Inferior parietal cortex (tissue), 1 donor: ENCODE measurements at regions not wholly inside any gene's neighbourhood (a gene's known extent, or its start where the extent isn't known, plus 50 kb on each side); places are given as distances from the start of the nearest gene placed in this dataset.
"Not testable (repeated sequence)": the region's sequence is repeated elsewhere in the genome, so short reads cannot be mapped to it uniquely, and the experiment has no call there.

Experiments used
- DNase-seq: peaks from one replicate; pipeline ENCODE4 v3.0.0-alpha.2; 2016; ENCODE audit errors: extremely low spot score

DNA sequence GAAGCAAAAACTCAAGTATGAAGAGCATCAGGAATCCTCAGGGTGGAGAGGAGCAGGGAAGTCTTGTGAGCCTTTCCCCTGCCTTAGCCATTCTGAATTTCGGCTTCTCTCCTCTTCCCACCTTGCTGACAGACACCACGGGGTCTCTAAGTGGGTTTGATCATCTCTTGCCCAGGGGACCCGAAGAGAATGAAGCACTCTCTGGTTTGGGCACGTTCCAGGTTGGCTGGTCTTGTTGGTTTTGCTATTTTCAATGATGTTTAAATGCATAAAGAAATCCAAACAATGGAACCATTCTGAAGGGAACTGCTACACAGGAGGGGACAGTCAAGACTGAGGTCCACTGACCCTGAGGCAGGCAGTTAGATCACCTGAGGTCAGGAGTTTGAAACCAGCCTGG is 131.7 kb downstream of the PXDC1 start:
- DNase-seq = no peak

DNA sequence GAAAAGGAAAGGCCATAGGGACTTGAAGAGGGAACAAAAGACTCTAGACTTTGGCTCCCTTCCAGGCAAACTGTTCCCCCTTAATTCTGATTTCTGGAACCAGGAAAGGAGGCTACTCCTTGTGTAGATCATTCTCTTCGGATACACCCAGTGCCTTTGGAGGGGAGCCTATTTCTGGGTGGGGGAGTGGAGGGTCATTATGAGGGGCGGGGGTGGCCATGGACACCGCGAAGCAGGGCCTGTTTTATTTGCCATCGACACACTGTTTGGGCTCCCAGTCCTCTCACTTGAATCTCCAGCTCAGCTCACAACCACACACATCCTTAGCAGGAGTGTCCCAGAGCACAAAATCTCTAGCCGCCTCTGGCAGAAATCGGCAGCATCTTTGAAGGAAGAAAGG is 132.3 kb downstream of the PXDC1 start:
- no peak for DNase-seq

DNA sequence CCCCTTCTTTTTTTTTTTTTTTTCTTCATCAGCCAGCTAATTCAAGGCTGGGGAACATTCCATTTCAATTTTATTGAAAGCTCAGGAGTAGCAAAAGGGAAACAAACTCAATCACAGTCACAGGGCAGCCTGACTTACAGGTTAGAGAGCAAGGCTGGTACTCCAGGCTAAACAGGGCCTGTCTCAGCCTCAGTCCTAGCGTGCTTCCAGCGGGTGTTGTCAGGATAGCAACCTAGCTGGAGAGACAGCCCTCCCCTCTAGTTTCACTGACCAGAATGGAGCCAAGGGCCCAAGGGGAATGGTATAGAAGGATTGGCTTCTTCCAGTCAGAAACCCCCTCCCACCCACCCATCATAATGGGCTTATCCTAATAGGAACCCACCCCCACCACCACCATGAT is 132.9 kb downstream of the PXDC1 start:
- DNase-seq = no peak

DNA sequence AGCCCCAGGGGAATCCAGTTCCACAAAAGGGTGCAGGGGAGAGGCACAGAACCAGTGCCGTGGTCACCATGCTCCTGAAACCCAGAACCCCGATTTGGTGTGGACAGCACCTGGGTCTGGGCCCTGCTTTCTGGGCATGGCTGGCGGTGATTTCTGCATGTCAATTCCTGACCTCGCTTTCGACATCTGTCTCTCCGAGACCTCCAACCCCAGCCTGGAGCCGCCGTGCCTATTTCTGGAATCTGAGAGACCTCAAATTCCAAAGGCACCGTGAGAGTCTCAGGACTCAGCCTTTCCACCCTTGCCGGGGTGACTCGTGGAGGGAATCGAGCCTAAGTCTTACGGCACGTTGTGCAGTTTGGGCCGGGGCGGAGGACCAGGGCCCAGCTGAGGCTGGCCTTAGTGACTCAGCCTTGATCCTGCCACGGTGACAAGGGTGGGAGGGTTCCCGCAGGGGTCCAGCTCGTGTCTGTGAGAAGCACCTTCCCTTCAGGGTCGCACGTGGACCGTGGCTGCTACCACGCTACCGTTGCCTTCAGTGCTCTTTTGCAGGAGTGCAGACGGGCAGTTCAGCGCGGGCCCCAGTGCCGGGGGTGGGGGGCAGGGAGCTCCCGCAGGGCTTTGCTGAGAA is 133.7 kb downstream of the PXDC1 start:
- DNase-seq = no peak

DNA sequence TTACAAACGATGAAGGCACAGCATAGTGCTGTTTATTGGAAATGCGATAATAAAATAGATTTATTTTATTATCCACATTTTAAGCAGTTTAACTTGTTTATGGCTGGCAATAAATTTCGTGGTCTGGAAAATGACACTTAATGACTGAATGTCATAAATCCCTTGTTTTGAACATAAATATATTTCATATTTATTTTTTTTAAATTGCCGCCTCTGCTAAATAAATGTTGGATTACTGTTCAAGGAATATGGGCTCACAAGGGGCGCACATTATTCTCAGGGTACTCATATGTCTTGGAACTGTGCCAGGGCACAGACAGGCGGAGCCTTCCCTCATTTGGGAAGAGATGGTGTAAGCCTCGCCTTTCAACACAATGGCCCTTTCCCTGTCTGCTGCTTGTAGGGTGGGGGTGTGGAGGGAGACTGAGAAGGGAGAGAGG is 134.3 kb downstream of the PXDC1 start:
- DNase-seq = no peak

DNA sequence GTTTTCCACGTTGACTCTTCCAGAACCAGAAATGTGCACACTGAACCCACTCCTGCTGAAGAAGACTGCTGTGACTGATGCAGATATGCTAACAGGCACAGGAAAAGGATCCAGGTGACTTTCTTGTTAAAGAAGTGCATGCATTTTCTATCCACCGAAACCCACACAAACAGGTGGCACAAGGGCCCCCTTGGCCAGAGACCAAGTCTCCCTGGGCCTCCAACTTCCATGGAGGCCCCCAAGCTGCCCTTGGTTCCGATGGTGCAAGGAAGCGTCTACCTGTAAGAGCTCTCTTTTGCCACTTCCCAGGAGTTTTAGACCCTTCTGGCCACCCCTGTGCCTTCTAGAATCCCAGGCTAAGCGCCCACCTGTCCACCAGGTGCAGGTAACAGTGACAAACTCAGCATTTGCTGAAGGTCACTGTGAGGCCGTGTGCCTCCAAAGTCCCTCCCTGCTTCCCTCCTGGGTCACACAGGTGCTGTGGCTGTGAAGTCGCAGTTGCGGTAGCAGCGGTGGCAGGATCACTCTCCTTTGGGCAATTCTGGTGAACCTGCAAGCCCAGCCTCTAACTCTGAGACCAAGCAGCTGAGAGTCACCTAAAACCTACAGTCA is 134.8 kb downstream of the PXDC1 start:
- no peak for DNase-seq

DNA sequence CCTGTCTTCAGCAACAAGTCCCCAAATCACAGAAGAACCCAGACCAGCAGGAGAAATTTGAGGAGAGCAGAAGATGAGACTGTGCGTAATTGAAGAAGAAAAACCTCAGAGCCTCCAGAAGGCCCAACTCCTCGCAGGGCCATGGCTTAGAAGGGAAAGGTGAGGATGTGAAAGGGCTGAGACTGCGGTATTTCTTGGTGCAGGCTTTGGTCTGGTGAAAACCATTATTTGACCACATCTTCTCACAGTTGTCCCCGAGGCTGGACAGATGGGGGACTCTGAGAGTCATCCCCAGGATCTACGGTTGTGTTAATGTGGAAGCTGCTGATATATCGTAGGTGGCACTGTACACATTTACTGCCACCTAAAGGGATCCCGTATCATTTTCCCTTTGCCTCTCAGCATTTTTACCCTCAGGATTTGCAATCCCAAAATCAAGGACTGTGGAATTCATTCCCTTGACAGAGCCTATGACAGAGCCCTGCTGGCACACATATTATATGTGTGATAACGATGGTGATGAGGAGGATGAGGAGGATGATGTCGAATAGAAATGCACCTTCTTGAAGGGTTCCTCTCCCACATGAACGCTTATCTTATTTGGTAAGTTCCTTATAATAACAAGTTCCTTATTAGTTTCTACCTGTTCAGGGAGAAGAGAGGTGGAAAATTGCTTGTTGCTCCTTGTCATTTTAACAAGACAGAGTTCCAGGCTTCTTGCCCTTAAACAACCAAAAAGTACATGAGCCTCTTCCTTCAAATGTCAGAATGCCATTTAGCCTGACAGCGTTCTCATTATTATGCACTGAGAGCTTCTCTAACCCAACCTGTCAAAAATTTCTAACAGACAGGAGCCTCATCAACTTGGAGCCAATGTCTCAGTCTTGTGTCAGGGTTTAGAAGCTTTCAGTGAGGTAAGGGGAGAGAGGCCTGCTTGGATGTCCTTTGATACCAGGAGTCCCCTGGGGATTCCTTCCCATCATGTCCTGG is 135.8 kb downstream of the PXDC1 start:
- DNase-seq = no peak

DNA sequence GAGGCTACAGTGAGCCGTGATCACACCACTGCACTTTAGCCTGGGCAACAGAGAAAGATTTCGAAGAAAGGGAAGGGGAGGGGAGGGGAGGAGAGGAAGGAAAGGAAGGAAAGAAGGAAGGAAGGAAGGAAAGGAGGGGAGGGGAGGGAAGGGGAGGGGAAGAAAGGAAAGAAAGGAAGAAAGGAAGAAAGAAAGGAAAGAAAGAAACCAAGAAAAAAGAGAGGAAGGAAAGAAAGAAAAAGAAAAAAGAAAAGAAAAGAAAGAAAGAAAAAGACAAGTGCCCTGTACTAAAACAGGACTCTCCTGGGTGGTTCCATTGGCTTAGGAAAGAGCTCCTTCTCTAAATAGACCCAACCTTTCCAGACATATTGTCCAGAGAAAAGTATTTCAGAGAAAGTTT is 136.6 kb downstream of the PXDC1 start:
- DNase-seq = no peak

DNA sequence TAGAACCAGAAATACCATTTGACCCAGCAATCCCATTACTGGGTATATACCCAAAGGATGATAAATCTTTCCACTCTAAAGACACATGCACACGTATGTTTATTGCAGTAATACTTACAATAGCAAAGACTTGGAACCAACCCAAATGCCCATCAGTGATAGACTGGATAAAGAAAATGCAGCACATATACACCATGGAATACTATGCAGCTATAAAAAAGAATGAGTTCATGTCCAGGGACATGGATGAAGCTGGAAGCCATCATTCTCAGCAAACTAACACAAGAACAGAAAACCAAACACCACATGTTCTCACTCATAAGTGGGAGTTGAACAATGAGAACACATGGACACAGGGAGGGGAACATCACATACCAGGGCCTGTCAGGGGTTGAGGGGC is 137.9 kb downstream of the PXDC1 start:
- DNase-seq = not testable (repeated sequence)

DNA sequence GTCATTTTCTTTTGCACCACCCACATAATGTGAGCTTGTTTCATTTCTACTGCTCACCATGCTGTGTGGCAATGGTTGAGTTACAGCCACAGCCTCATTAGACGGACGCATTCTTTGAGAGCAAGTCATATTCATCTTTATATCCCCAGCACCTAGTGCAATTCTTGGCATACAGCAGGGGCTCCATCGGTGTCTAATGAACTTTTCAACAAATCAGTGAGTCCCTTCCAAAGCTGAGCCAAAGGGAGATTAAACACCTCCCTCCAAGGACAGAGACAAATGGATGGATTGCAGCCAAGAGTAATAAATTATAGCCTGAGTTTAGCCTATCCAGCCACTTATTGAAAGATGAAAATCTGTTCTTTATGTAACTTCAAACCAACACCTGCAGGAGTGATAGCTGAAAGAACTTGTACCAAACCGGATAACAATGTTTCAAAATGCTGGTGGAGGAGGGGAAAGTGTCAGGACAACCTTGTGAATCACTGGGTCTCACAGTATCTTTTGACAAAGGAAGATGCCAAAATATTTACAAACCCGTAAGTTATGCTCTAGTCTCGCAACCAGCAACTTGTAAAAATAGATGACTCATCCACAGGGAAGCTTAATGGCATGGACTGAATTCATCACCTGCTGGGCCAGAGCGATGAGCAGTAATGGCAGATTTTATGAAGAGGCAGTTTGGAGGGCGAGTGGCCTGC is 139.0 kb downstream of the PXDC1 start:
- no peak for DNase-seq

DNA sequence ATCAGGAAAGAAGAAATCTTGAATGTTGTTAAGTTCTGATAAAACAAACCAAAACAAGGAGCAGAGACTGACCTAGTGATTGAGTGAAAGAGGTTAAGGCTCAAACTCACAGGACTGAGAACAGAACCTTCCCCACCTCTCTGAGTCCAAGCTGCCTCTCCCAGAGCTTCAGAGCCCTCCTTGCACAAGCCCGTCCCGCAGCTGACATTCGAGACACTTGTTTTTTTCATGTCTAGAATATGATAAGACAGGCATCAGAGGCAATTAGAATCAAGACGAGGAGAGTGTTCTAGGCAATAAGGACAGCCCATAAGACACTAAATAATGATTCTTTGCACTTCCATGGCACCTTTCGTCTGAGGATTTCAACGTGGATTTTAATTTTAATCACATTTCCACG is 140.6 kb downstream of the PXDC1 start:
- DNase-seq = no peak

DNA sequence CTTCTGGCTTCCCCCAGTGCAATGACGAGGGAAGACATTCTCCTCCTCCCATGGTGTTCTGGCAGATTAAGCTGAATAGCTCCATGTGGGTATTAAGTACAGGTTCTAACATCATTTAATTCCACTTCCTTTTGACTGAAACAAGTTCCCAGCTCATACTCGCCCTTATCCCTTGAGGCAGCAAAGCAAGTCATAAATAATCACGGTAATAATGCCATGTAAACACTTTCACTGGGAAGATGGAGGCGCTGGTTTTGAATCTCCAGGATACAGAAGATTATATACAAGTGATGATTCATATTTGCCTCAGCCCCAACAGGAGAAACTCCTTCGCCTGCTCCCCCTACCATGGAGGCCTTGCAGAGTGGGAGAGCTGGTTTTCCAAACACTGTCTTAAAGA is 141.3 kb downstream of the PXDC1 start:
- DNase-seq = no peak

DNA sequence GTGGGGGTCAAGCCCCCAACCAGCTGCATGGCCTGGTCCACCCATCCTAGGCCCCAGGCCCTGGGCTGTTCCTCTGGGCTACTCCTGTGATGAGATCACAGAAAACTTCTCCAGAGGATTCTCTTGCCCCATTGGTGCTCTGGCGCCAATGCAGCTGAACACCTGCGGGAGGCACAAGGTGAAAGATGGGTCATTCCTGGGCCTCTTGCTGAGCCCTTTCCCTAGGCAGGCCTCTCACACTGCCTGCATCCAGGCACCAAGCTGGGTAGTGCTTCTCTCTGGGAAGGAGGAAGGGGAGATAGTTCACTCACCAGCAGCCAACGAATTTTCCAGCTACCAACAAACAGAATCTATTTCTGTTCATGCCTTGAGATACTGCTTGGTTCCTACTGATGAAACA is 142.1 kb downstream of the PXDC1 start:
- no peak for DNase-seq

DNA sequence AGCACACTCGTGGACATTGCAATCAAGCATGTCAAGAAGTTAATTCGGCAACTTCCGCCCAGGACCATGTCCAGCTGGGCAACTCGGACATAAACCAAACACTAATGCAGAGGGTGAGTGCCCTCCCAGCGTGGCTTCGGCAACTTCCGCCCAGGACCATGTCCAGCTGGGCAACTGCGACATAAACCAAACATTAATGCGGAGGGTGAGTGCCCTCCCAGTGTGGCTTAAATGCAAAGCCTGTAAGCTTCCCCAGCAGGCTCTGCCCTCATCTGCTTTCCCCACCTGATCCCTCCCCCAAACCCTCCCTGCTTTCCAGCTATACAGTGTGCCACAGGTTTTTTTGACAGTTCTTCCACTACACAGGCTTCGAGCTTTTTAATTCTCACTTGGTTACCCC is 143.4 kb downstream of the PXDC1 start:
- DNase-seq = no peak

DNA sequence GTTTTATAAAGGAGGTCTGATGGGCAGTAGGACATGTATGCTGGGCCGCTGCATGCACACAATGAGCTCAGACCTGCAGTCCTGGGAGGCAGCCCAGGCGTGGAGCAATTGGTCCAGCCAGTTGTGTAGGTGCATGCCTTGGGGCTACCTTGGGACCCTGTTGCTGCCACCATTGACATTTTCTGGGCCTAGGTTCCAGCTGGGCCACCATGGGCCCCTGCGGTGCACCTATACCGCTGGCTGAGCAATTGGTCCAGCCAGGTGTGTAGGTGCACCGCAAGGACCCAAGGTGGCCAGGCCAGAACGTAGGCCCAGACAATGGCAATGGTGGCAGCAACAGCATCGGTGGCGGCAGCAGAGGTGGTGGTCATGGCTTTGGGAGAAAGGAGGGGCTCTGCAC is 143.9 kb downstream of the PXDC1 start:
- no peak for DNase-seq

DNA sequence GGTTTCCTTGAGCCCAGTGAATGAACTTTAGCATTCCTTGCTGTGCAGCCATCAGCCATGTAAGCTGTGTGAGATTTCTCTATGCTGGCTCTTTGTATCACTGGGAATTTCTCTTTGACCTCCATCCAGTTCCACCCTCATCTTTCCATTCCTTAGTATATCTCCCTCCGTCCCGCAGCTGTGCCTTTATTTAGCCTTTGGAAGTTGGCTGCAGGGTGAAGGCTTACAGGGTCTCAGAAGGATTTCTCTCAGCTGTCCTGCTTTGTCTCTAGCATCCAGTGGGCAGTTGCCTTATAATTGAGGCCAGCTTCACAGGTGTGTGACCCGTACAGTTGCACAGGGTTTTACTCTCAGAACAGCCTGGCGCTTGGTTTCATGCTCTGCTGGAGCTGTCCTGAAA is 144.3 kb downstream of the PXDC1 start:
- no peak for DNase-seq

DNA sequence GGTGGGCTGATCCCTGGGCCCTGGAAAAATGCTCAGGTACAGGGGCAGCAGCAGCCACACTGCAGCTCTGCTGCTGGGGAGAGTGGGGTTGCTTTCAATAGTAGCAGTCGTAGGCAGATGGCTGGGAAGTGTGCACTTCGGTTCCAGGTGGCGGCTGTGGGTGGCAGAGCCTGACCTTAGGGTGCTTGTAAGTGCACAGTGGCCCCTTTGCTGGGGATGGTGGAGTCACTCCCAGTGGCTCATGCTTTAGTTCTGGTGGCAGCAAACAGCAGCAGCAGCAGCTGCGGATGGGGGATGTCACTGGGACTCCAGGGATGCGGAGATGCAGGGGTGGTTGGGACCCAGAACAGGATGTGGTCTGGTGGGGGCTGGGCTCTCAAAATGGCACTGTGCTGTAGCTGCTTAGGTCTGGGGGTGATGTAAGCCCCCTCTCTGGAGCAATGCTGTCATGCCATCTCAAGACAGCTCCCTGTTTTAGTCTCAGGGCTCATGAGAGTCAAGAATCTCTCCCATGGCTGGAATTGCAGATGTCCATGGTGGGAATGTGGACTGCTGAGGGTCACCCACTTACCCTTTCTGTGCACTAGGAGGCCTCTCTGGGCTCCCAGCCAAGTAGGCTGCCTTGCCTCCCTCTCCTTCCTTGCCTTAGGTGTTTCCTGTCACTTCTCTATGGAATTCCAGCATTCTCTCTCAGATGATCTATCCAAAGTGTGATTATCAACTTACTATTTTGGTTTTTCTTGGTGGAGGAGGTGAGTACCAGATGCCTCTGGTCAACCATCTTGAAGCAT is 146.7 kb upstream of the SLC22A23 start:
- DNase-seq = no peak

DNA sequence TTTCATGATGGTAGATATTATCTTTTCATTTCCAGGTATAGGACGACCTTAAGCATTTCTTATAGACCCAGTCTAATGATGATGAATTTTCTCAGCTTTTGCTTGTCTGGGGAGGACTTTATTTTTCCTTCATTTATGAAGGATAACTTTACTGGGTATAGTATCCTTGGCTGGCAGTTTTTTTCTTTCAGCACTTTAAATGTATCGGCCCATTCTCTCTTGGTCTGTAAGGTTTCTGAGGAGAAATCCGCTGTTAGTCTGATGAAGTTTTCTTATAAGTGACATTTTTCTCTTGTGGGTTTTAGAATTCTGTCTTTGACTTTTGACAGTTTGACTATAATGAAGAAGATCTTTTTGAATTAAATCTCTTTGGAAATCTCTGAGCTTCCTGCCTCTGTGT is 144.7 kb upstream of the SLC22A23 start:
- DNase-seq = no peak

DNA sequence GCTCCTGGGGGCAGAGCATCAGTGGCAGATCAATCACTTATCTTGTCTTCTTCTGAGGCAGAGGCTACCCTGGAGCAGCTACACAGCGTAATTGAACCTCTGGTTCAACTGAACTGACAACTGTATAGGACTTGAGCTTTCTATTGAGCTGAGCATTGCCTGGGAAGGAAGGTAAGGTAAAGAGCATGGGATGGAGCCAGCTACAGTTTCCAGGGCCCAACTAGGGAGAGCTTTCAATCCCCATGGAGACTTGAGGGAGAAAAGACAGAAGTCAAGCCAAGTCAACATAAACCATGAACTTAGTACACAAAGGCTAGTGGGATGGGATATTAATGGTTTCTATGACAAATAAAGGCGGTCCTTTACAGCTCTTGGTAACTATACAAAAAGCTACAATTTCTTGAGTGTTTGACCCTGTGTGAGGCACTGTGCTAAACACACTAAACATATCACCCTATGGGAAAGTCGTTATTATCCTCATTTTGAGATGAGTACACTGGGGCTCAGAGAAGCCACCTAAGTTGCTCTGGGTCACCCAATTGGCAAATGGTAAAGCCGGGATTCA is 140.7 kb upstream of the SLC22A23 start:
- DNase-seq = no peak

DNA sequence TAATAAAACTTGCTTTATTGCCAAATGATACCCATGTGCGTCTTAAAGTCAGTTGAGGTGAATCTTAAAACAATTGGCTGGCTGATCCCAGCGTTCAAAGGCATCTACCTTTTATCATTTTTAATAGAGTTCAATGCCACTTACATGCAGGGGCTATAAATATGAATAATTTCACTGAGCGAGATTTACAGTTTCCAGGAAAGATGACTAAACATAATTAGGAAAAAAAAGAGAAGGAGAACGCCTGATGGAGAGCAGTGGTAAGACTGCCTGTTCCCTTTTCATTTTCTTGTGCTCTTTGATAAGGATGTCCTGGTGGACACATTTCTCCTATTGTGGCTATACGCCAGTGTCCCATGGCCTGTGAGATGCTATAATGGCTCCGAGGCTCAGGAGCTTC is 139.9 kb upstream of the SLC22A23 start:
- no peak for DNase-seq

DNA sequence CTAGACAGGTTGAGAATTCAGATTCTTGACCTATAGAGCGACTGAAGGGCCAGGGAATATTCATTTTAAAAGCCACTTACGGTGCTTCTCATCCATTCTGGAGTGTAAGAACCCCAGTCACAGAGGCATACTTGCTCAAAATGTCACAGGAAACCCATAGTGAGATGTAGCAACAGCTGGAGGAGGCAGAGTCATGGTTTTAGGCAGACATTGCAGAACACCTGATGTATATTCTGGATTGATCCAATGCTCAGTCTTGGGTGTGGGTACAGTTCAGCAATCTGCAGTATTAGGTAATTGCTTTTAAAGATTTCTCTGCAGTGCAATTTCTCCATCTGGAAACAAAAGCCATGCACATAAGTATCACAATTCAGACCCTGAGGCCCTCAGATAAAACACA is 137.4 kb upstream of the SLC22A23 start:
- DNase-seq = no peak
